HepG2 (cell line): ENCODE measurements at regions not wholly inside any gene's neighbourhood (a gene's known extent, or its start where the extent isn't known, plus 50 kb on each side); places are given as distances from the start of the nearest gene placed in this dataset.

Experiments
- ATAC-seq: fragments of 200-7000 bp; cut with Tn5 transposase; 3 replicates; pipeline ENCODE4 v1.9.1; 2020; ENCODE audit warnings: mild to moderate bottlenecking, moderate library complexity
- BruUV-seq: library from RNA; stranded (reverse); fragments of 400-500 nt; replicated peaks from 2 replicates; lab custom pipeline; 2021; lab: Mats Ljungman, UMichigan
- CTCF ChIA-PET: fragments of 300-600 bp; formaldehyde crosslinking; extraction: SDS; loops from one replicate; lab custom pipeline; 2021; ENCODE audit warnings: low total read pairs, inconsistent platforms, low intra/inter-chr PET ratio; lab: Yijun Ruan, JAX
- POLR2A ChIA-PET: fragments of 350-600 bp; sonication (Branson Sonifier 250); formaldehyde crosslinking; loops from one replicate; lab custom pipeline; 2020; ENCODE audit warnings: antibody characterized with exemption, inconsistent platforms; lab: Yijun Ruan, JAX
- DNase-seq: peaks from one replicate; pipeline ENCODE4 v3.0.0-alpha.2; 2015; ENCODE audit warnings: low spot score
- FAIRE-seq: peaks from 3 replicates; lab custom pipeline; 2011; peaks lifted over from hg19 to GRCh38; lab: Jason Lieb, UNC
- H2AFZ ChIP-seq: one replicate; pipeline ENCODE4 v1.6.1; 2011; ENCODE audit warnings: low read length, inconsistent platforms
- H3K27ac ChIP-seq: fragments of 300-600 bp; 3 replicates; pipeline ENCODE4 v1.8.0; 2011; ENCODE audit warnings: mixed run types, mild to moderate bottlenecking, mixed read lengths, low read length, inconsistent platforms; ENCODE audit not compliant: insufficient read depth; ENCODE audit errors: extremely low read length
- H3K27me3 ChIP-seq, 2 experiments: fragments of 200-600 bp in 1 of 2; 2 replicates in 1 of 2; 3 replicates in 1 of 2; pipeline versions ENCODE4 v1.6.0 to v1.8.0; 2011; ENCODE audit warnings: low read length in 2 of 2, mild to moderate bottlenecking in 2 of 2, moderate library complexity in 2 of 2, inconsistent platforms in 1 of 2; ENCODE audit not compliant: insufficient read depth in 2 of 2, control insufficient read depth in 1 of 2
- H3K36me3 ChIP-seq, 2 experiments: fragments of 200-600 bp in 1 of 2; replicated peaks in 1 of 2; 2 replicates in 1 of 2; 3 replicates in 1 of 2; pipeline versions ENCODE4 v1.5.1 to v1.8.0; 2011; ENCODE audit warnings: low read length in 2 of 2, inconsistent platforms in 1 of 2; ENCODE audit not compliant: insufficient read depth in 2 of 2, control insufficient read depth in 1 of 2
- H3K4me1 ChIP-seq: 2 replicates; pipeline ENCODE4 v1.5.1; 2012; ENCODE audit warnings: low read length, inconsistent platforms; ENCODE audit not compliant: insufficient read depth
- H3K4me2 ChIP-seq: 2 replicates; pipeline ENCODE4 v1.6.0; 2011; ENCODE audit warnings: low read depth, low read length, inconsistent platforms
- H3K4me3 ChIP-seq, 3 experiments: fragments of 200-600 bp in 1 of 3; sonication (generic), shearing (Covaris generic) in 1 of 3; replicated peaks in 1 of 3; 2 replicates each; pipeline ENCODE4 v1.5.1; 2011 to 2016; ENCODE audit warnings: low read length in 3 of 3, inconsistent platforms in 2 of 3, low read depth in 2 of 3, mild to moderate bottlenecking in 2 of 3, control low read depth in 1 of 3, mixed read lengths in 1 of 3; ENCODE audit not compliant: insufficient read depth in 1 of 3
- H3K79me2 ChIP-seq: one replicate; pipeline ENCODE4 v1.6.1; 2011; ENCODE audit warnings: low read length, inconsistent platforms; ENCODE audit not compliant: insufficient read depth
- H3K9ac ChIP-seq: 2 replicates; pipeline ENCODE4 v1.6.0; 2011; ENCODE audit warnings: mild to moderate bottlenecking, low read depth, low read length, inconsistent platforms; ENCODE audit not compliant: insufficient read depth
- H3K9me3 ChIP-seq: 2 replicates; pipeline ENCODE4 v1.5.1; 2012; ENCODE audit warnings: mild to moderate bottlenecking, low read length
- H4K20me1 ChIP-seq: 2 replicates; pipeline ENCODE4 v1.6.0; 2011; ENCODE audit warnings: inconsistent platforms, mild to moderate bottlenecking, low read length, moderate library complexity; ENCODE audit not compliant: insufficient read depth
- BRD4 ChIP-seq: sonication (generic); formaldehyde crosslinking; IDR thresholded peaks from 2 replicates; pipeline ENCODE4 v1.4.0; 2020; ENCODE audit warnings: missing genetic modification reagents
- DMAP1 ChIP-seq: IDR thresholded peaks from 2 replicates; pipeline ENCODE4 v1.6.1; 2016
- ELF3 ChIP-seq: IDR thresholded peaks from 2 replicates; pipeline ENCODE4 v1.6.1; 2016; ENCODE audit warnings: missing genetic modification reagents, missing compliant biosample characterization
- MAFG ChIP-seq: sonication (generic); formaldehyde crosslinking; IDR thresholded peaks from 2 replicates; pipeline ENCODE4 v1.5.1; 2020; ENCODE audit warnings: mild to moderate bottlenecking, missing genetic modification reagents
- NONO ChIP-seq, 2 experiments: fragments of 450-650 bp in 1 of 2; sonication (generic) in 1 of 2; formaldehyde crosslinking in 1 of 2; IDR thresholded peaks in 1 of 2; conservative IDR thresholded peaks in 1 of 2; 2 replicates each; pipeline versions ENCODE4 v1.6.1 to v1.8.0; 2017 to 2022; ENCODE audit warnings: mild to moderate bottlenecking in 1 of 2, missing genetic modification reagents in 1 of 2, moderate library complexity in 1 of 2
- PRMT3 ChIP-seq: sonication (generic); formaldehyde crosslinking; IDR thresholded peaks from 2 replicates; pipeline ENCODE4 v1.8.1; 2022; ENCODE audit warnings: low read depth, mild to moderate bottlenecking, moderate library complexity, missing genetic modification reagents, borderline replicate concordance
- RNF219 ChIP-seq: sonication (generic); formaldehyde crosslinking; IDR thresholded peaks from 2 replicates; pipeline ENCODE4 v1.5.0; 2020; ENCODE audit warnings: mild to moderate bottlenecking, missing genetic modification reagents
- SRSF9 ChIP-seq: fragments of 200-400 bp; formaldehyde crosslinking; IDR thresholded peaks from 2 replicates; pipeline ENCODE4 v1.6.1; 2018; ENCODE audit warnings: borderline replicate concordance, mild to moderate bottlenecking, low read depth, low read length; ENCODE audit not compliant: insufficient read depth, poor library complexity, severe bottlenecking
- SSRP1 ChIP-seq: IDR thresholded peaks from 2 replicates; pipeline ENCODE4 v1.6.1; 2016; ENCODE audit warnings: control low read depth
- ZFP91 ChIP-seq: sonication (generic); formaldehyde crosslinking; IDR thresholded peaks from 2 replicates; pipeline ENCODE4 v1.9.0; 2022; ENCODE audit warnings: missing genetic modification reagents, mild to moderate bottlenecking, borderline replicate concordance
- ZNF567 ChIP-seq: sonication (generic); formaldehyde crosslinking; IDR thresholded peaks from 2 replicates; pipeline ENCODE4 v1.8.1; 2023; ENCODE audit warnings: mild to moderate bottlenecking, missing genetic modification reagents, borderline replicate concordance
- in situ Hi-C: cut with HindIII; loops from 2 replicates; pipeline ENCODE4 v1.10.0; 2017; ENCODE audit warnings: low pct_unique_long_range_greater_than_20kb; ENCODE audit not compliant: extremely low pct_ligation_motif_present
- intact Hi-C: fragments of 100-400 bp; cut with micrococcal nuclease; formaldehyde crosslinking; loops from one replicate; pipeline ENCODE4 v1.10.0; 2022; ENCODE audit not compliant: unreplicated experiment

GRCh38 chr10:83310688-83311087 lies 828.6 kb upstream of the GHITM start:
- no peak for DNase-seq
- TF ChIP-seq SSRP1 (no peak), NONO (IDR thresholded peaks at IDR 0.05) (no peak), NONO (CRISPR knock-in tag; conservative IDR thresholded peaks at IDR 0.05) (no peak), DMAP1 (CRISPR knock-in tag) (no peak), BRD4 (CRISPR knock-in tag) (no peak), ZNF567 (no peak), SRSF9 (no peak), MAFG (CRISPR knock-in tag) (no peak), ZFP91 (CRISPR knock-in tag) (no peak), RNF219 (CRISPR knock-in tag) (no peak), PRMT3 (CRISPR knock-in tag) (no peak), ELF3 (CRISPR knock-in tag) (no peak)
- ChIA-PET POLR2A (no interaction called here), CTCF (no interaction called here)
- Histone ChIP-seq H3K4me3 (no peak overlapping the region), H3K79me2 (no peaks in the 10 kb centered on the region), H3K27me3 (no peaks in the 10 kb centered on the region), H3K4me1 (no peaks in the 10 kb centered on the region), H2AFZ (no peak overlapping the region), H3K36me3 (no peaks in the 10 kb centered on the region), H3K9me3 (peaks cover 95% of the 10 kb centered on the region), H4K20me1 (no peaks in the 10 kb centered on the region), H3K27ac (no peak overlapping the region), H3K4me2 (no peak overlapping the region), H3K9ac (no peak overlapping the region)
- in situ Hi-C loops = no loop called here
- no peak for FAIRE-seq
- intact Hi-C loops = no loop called here
- no peak for ATAC-seq
- no TSS peak for BruUV-seq
